ENCODE measurements at regions not wholly inside any gene's neighbourhood (a gene's known extent, or its start where the extent isn't known, plus 50 kb on each side); places are given as distances from the start of the nearest gene placed in this dataset.

GRCh38 chr3:152037297-152037696 is 163.9 kb downstream of the SUCNR1 start:
- no peak for TF ChIP-seq CTCF (IDR thresholded peaks at IDR 0.05)
- TF ChIP-seq TCF7L2 (IDR thresholded peaks at IDR 0.05; ENCODE audit: low read depth, low read length), result no peak
- no peak for TF ChIP-seq SIN3A (IDR thresholded peaks at IDR 0.05; ENCODE audit: borderline replicate concordance, insufficient read depth, low read depth, low read length)
- no peak for TF ChIP-seq REST (IDR thresholded peaks at IDR 0.05; ENCODE audit: insufficient read depth in 1 of 2, low read depth in 2 of 2, low read length in 1 of 2)
- no peak for TF ChIP-seq POLR2AphosphoS5 (IDR thresholded peaks at IDR 0.05; ENCODE audit: low read depth, low read length)
